GM19240 (cell line): ENCODE measurements at regions not wholly inside any gene's neighbourhood (a gene's known extent, or its start where the extent isn't known, plus 50 kb on each side); places are given as distances from the start of the nearest gene placed in this dataset.

Source experiments
- DNase-seq: peaks from one replicate; pipeline ENCODE4 v3.0.0; 2011; ENCODE audit warnings: low spot score; ENCODE audit not compliant: insufficient read length

DNA sequence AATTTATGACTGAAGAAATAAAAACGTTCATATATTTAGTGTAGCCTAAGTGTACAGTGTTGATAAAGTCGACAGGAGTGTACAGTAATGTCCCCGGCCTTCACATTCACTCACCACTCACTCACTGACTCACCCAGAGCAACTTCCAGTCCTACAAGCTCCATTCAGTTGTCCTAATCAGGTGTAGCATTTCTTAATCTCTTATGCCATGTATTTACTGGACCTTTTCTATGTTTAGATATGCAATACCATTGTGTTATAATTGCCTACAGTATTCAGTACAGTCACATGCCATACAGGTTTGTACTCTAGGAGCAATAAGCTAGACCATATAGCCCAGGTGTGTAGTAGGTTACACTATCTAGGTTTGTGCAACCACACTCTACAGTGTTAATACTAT is 610.2 kb upstream of the NOX3 start:
- DNase-seq, result no peak

DNA sequence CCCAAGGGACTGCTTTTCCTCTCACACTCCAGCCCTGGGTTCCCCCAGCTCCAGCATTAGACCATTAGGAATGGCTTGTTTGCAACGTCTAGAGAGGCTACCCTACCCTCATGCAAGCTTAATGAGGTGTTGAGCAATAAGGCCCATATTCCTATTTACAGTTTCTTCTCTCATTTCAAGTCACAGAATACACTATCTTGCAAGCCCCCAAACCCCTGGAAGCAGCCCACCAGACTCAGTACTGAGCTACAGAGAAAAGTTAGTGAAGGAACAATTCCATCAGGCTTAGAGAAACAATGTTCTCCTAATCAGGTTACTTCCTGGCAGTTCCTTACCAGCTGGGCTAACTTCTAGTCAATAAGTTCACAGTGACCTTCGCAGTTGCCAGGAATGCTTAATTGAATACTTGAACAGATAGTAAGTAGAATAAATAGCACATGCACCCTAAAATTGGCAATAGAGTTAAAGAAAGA is 606.5 kb upstream of the NOX3 start:
- no peak for DNase-seq

DNA sequence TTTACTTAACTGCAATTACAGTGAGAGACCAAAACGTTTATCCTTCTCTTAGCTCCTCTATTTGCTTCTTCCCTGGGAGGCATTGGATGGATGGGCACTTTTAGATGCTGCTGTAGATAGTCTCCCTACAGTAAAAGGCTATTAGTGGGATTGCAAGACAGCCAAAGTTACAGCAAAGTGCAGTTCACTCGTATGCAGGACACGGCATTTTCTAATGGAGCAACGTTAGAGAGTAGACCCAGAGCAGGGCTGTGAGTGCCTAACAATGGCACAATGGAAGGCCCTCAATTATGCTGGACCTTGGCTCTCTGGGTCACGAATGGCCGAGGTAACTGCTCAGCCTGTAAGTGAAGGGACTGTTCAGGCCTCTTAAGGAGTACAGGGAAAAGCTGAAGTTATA is 605.8 kb upstream of the NOX3 start:
- no peak for DNase-seq

DNA sequence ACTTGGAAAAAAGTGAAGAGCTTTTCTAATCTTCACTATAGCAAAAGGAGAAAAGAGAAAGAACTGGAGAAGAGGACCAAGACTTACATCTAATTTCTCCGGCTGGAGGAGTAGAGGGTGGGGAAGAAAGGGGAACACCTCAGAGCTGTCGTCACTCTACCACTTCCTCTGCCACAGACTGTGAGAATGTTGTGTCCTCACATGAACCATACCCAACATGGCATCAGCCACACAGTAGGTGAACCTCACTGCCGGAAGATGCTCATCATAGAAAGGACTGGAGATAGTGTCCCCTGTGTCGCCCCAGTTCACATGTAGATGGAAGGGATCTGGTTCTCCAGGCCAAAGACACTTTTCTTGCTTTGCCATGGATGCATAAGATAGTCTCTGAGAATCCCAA is 604.4 kb upstream of the NOX3 start:
- no peak for DNase-seq

DNA sequence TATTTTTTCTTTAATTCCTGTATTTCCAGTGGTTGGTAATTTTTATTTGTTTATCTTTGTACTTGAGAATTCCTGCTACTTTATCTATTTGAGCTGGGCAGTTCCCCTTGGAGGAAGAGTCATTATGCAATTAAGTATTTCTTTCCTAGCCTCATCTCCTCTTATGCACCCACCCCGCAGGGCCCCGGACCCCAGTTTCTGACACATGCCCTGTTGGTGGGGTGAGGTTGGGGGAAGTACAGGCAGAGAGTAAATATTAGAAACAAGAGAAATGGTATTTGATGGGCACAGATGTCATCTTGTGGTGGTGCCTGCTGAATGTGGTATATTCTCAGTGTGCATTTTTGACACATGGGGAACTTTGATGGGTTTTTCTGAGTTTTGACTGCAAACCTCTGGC is 602.7 kb upstream of the NOX3 start:
- no peak for DNase-seq

DNA sequence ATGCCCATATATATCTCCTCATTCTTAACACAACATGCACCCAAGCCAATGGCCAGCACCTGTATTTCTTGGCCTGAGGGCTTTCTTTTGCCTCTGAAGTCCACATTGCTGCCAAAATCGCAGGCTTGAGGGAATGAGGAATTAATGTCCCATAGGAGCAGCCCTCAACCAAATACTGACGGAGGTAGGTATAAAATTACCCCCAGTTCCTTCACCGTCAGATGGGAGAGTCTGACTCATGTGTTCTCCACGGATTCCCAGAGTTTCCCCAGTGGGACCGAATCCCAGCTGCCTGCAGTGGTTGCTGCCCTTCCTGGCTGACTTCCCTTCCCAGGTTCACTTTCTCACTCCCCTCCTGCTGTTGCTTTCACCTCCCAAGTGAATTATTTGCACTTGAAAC is 602.2 kb upstream of the NOX3 start:
- DNase-seq, result no peak

DNA sequence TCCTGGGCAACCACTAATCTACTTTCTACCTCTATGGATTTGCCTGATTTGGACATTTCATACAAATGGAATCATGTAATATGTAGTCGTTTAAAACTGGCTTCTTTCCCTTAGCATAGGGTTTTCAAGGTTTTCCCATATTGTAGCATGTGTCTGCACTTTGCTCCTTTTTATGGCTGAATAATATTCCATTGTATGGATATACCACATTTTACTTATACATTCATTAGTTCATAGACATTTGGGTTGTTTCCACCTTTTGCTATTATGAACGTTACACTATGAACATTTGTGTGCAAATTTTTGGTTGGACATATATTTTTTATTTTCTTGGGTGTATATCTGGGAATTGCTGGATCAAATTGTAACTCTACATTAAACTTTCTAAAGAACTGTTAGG is 600.4 kb upstream of the NOX3 start:
- DNase-seq, result no peak

DNA sequence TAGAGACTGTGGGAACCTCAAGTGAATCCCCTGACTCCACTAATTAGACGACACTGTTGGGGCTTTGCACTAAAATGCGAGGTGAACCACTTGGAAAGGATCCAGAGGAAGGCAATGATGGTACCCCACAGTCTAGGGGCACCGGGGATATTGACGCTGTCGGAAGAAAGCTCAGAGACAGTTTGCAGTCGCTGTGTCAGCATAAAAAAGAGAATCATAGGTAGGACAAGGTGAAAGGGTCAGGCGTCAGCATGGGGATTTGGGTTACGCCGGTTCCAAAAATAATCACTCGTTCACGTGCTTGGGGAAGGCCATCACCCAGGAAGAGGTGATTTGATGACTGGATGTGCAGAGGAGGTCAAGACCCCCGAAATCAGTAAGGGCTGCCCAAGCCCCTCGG is 598.0 kb upstream of the NOX3 start:
- DNase-seq, result no peak

DNA sequence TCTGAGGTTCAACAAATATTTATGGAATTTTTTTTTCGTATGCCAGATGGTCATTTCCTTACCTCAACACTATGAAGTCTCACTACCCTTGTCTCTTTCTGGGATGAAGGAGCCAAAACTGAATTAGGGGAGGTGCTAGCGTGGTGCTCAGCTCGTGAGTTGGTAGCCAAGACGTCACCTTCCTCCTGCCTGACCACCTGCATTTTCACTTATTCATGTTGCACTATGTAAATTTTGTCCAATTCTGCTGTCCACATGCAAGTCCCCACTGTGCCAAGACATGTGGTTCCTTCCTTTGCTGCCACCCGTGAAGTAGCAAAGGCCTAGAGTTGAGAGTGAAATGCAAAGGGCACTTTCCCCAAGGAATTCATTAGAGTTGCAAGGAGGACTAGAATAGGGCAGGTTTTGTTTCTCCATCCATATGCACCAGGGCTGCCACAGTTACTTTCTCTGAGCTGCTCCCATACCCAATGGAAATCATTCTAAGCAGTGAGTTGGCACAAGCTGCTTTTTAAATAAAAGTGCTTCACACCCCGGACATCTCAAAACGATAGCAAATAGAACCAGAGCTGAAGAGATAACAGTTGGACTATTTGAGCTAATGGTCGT is 591.3 kb upstream of the NOX3 start:
- DNase-seq, result no peak

DNA sequence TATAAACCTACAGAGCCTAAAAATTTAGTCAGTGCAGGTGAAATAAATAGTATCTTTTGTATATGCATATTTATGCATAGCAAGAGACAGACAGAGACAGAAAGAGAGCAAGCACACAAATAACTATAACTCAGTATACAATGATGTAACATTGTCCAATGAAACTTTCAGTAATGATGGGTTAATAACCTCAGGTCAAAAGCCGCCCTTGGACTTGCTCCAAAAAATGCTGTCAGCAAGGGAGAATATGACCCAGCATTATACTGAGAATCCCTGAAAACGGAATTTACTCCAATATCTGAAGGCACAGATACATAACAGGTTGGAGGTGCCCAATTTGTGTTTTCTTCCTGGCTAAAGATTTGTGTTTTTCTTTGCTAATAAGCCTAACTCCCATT is 590.6 kb upstream of the NOX3 start:
- no peak for DNase-seq

DNA sequence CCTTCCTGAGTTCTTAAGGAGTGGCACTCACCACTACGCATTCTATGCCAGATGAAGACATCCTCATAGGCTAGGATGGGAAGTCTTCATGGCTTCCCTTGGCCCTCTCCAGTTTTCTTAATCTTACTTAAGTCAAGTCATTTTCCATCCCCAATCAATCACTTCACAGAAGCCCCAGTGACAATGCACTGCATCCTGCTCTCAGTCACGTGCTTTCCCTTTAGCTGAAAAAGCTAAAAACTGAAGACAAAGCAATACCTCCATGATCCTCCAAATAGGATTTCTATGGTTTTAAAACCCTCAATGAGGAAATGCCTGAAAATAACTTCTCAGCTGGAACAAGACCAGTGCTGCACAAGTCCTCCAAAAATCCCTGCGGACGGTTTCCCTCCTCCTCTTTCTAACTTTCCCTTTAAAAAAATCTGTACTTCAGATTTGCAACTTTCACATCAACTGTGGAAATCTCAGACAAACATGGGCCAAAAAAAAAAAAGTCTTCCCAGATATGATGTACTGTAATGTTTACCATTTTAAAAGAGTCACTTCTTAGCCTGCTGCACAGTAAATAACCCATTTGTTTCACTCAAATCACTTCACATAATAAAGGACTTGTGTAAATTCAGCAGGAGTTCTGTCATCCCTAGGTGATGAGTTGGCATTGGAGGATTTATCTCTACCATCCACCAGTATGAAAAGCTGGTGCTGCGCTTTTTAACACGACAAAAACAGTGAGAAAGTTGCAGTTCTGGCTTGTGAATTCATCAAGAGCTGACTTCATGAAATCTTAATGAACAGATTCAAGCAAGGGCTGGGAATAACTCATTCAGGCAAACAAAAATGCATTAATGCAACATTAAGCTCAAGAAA is 590.0 kb upstream of the NOX3 start:
- no peak for DNase-seq

DNA sequence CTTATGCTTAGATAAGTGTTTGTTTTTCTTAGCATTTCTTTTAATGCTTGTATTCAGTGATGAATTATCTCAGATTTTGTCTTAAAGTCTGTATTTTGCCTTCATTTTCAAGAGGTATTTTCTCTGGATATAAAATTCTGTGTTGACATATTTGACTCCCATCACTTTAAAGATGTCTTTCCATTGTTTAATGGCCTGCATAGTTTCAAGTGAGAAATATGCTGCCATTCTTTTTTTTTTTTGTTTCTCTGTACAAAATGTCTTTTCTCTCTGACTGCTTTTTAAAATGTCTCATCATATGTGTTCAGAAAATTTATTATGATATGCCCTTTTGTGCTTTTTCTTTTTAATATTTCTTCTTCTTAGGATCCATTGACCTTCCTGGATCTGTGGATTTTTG is 578.0 kb upstream of the NOX3 start:
- DNase-seq, result no peak

DNA sequence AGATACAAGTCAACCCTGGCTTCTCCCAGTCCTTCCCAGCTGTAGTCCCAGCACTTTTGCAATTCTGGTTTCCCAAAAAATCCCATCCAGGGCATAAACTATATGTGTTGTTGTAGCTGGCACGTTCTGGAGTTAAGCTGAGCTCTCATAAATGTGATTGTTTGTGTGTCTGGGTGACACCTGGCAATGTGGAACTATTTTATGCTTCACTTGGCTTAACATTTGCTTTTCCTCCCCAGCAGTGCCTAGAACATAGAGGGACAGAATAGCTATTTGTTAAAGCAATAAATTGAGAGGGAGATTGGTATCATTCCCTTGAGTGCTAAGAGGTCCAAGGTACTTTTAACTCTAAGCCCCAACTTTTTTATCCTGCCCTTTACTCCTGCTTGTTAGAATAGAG is 575.9 kb upstream of the NOX3 start:
- DNase-seq, result no peak

DNA sequence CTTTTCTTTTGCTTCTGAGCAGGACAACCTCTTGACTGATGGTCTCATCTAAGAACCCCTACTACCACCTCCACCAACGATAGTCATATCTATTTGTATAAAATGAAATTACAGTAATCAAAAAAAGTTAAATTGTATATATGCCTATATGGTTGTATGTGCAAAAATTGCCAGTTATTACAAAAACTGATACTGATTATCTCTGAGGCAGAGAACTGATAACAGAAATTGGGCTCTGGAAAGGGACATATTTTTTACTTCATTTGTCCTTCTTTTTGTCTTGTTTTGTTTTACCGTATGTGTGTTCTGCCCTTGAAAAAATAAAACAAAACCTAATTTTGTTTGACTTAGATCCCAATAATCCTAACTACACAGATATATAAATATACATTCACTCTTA is 574.4 kb upstream of the NOX3 start:
- DNase-seq, result no peak

DNA sequence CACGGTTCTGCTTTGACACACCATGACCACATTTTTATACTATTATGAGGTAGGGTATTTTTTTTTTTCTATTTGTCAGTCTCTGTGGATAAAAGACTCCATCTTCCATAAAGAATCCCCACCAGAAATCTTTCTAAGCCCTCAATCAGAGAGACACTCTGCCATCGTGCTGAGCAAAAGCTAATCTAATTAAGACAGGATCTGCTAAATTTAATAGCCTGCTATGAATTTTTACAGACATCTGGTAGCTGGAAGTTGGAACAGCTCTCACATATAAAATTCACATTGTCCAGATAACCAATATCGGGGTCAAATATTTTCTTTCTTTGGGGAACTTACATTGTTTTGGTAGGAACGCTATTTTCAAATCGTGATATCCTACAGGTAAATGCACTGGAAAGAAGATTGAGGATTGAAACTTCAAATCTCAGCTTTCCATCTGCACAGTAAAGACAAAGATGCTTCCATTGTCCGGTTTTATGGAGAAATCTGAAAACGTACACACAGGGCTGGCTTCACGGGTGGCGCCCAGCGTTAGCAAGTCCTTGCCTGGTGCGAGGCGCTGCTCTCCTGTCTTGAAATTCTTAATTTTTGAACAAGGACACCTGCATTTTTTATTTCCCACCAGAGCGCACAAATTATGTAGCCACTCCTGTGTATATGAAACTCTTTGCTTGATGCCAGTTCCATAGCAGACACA is 573.8 kb upstream of the NOX3 start:
- DNase-seq, result no peak

DNA sequence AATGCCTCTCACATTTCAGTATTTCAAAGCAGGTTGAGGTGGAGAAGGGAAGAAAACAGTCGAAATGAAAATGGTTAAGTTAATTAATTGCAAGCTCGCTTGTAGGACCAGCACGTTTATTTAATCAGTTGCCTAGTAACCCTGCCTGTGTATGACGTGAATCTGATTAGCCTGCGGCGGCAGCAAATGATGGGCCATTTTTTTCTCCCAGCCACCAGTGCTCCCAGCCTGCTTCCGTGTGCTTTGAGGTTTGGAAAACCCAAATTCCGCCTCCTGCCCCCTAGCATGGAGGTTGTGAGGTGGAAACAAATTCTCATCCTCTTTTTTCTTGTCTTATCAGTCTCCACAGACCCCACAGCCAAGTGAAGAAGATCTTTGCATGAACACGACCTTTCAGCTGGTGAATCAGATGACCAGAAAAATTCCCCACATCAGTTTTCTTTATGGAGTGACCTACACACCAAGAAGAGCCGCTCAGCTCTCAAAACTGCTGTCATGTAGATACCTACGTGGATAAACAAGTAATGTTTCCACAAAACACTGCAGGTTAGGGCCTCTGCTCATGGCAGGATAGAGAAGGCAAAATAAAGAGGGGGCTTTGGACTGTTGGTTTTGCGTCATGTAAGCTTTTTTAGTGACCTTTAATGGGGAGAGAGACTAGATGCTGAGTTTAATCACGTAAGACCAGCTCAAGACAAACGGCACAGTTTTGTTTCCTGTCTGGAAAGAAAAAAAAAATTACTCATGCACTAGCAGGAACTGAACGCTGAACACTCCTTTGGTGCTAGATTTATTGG is 572.9 kb upstream of the NOX3 start:
- no peak for DNase-seq

DNA sequence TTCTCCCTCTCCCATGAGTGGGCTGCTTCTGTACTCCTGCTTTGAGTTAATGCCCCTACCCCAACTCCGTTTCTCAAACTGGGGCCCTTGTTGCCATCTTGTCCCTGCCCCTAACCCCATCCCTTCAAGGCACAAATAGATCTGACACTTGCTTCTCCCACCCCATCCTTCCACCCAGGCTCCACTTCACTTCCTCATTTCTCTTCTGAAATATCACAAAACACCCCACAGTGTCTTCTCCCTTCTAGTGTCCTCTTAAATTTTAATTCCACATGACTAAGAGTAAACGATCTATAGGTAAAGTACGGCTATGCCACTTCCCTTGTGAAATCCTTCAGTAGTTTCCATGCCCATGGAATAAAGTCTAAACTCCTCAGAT is 571.6 kb upstream of the NOX3 start:
- no peak for DNase-seq

DNA sequence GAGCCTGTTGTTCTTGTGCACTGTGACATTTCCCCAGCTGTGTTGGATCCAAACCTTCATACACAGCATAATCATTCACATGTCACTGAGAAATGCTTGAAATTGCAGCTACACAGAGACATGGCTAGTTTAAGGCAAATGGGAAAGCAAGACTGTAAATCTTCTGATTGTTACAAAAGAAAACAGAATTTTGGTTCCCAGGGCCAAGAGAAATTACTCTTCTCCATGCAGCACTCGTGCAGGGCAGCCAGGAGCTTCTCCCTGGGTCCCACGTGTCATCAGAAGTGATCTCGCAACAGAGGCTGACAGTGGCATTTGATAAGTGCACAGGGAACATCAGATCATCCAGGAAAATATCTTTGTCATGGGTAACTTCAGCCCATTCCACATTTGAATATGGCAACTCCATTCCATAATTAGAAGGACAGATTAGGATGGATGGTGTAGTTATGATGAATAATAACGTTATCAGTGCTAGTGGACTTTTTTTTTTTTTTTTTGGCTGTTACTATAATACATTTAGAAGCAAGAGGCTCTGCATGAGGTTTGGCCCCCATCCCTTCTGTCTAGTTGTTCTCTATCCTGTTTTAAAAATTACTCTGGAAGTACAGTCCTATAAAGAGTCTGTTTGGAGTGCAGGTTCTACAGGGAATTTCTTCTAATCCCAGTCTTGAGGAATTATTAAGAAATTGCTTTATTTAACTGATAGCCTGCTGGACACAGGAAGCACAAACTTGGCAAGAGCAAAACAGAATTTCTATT is 571.0 kb upstream of the NOX3 start:
- no peak for DNase-seq

DNA sequence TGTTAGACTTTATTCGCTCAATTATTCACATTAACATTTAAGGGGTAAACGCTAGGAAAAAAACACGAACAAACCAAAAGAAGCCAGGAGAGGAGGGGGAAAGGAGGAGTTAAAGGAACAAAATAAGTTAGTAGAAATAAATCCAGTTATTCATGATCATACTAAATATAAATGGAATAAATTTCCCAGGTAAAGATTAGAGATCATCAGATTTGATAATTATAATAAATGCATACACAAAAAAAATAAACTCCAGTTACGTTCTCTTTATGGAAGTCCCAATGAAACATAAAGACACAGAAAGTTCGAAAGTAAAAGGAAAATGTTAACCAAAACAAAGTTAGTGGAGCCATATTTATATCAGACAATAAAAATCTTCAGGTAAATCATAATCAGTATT is 568.7 kb upstream of the NOX3 start:
- no peak for DNase-seq

DNA sequence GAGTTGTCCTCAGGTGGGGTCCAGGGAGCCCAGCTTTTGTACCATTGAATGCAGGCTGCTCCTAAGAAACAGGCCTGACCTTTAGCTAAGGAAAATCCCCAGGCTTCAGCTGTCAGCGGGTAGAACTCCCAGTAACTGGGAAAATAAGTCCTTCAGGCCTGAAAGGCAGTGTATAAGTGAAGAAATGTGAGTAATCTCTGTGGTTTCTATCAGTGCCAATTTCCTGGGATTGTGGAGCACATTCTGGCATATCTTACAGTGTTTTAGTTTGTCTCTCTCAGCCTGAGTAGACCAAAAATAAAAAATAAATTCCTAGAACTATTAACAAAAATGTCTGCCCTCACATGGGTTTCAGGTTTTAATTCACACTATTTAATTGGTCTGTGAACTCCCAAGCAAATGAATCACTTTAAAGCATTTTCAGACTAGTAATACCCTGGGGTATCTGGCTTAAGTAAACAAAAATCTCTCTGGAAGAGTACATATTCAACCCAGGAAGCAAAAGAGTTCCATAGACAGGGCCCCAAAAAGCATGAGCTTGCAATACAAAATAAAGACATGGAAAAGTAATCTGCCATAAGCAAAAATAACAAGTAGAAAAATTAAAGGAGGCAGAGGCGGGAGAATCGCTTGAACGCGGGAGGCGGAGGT is 566.2 kb upstream of the NOX3 start:
- DNase-seq, result no peak

DNA sequence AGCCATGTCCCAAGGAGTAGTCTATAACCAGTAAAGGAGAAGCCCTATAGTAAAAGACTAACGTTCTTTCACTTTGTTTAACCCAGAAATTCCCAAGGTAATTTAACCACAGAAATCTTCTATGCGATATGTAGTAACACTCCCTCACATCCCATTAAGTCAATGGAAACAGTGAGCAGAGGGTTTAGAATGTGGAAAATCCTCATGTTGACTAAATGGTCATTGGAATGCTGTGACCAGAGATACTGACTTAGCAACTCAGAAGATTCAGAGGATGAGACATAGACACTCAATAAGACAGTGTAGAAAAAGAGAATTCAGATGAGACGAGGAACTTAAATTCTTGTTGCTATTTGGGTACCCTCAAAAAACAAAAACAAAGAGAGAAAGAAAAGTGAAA is 562.2 kb upstream of the NOX3 start:
- DNase-seq, result no peak
